ENCODE measurements at regions not wholly inside any gene's neighbourhood (a gene's known extent, or its start where the extent isn't known, plus 50 kb on each side); places are given as distances from the start of the nearest gene placed in this dataset.
"Not testable (repeated sequence)": the region's sequence is repeated elsewhere in the genome, so short reads cannot be mapped to it uniquely, and the experiment has no call there.

GRCh38 chr19:30066781-30067759, 125.0 kb downstream of the URI1 start:
- no peak for DNase-seq (ENCODE audit: low read depth)

GRCh38 chr19:30067956-30068506, 126.0 kb downstream of the URI1 start:
- not testable (repeated sequence) for DNase-seq (ENCODE audit: low read depth)

DNA sequence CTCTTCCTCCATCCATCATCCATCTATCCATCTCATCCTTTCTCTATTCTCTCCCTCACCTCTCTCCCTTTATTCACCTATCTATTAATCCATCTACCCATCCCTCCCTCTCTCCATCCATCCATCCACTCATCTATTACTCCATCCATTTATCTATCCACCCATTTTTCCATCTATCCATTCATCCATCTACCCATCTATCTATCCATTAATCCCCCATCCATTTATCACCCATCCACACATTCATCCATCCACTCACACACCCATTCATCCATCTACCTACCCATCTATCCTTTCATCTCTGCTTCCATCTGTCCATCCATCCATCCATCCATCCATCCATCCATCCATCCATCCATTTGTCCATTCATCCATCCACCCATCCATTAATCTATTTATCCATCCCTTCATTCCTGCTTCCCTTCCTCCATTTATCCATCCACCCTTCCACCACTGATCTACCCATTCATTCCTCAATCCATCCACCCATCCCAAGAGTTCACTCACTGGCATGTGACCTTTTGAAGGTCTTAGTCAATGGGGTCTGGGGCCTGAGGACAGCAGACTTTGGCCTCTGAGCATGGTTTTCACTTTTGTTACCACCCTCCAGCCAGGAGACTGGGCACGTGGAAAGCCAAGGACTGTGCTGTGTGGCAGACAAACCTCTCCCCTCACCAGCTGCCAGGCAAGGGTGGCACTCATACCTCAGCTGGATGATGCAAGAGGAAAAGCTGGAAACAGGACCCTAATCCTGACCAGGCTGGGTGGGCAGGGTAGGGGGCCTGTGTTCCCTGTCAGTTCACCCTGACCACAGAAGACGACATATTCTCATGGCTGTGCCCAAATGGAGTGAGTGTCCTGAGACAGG, 126.7 kb downstream of the URI1 start:
- no peak for DNase-seq (ENCODE audit: low read depth)

GRCh38 chr19:30069535-30070197, 127.6 kb downstream of the URI1 start:
- no peak for DNase-seq (ENCODE audit: low read depth)

DNA sequence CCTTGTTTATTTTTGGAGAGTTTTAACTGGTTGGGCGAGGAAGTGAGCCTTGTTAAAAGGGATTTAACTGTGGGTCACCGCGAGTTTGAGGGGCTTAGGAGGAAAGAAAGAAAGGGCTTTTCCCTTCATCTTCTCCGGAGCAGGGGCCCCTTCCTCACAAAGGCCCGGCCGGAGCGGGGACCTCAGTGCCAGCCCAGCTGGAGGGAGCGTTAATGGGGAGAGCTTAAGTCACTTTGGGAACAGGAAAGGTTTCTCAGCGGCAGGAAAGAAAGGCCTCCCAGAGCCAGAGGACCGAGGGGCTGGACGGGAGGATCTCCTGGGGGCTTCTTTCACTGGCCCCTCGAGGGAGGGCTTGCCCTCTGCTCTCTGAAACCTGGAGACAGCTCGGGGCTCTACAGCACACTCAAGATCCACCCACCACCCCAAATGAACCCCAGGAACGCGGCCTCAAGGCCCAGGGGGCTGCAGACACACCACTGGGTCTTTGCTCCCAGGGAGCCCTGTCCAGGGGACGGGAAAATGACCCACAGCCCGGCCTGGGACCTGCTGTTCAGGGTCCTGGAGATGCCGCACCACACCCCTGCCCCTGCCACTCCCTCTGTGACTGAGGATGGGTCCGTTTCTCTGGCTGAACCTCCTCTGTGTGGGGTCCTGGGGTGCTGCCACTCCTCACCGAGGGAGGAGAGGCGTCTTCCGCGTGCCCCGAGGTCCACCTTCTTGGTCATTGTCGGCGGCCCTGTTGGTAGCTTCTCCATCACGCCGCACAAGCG, 128.3 kb downstream of the URI1 start:
- DNase-seq (ENCODE audit: low read depth): no peak

- DNase-seq (ENCODE audit: low read depth): no peak
These were observed 129.1 kb downstream of the URI1 start for GRCh38 chr19:30070968-30071632.

DNA sequence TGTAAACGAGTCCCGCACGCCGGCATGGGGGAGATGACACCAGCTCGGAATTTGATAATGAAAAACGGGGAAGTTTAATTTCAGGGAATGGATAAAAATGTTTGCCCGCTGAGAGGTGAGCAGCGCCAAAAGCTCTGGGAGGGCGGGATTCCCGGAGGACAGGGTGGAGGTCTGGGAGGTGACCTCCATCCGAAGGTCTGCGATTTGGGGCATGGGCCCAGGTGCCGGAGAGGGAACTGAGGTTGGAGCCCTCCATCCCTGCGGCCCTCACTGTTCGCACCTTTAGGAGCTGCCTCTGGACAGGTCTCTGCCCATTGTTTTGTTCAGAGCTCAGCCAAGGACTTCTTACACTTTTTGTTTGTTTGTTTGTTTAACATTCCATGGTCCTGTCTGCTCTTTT, 129.8 kb downstream of the URI1 start:
- no peak for DNase-seq (ENCODE audit: low read depth)

GRCh38 chr19:30073152-30074000, 131.3 kb downstream of the URI1 start:
- no peak for DNase-seq (ENCODE audit: low read depth)

DNA sequence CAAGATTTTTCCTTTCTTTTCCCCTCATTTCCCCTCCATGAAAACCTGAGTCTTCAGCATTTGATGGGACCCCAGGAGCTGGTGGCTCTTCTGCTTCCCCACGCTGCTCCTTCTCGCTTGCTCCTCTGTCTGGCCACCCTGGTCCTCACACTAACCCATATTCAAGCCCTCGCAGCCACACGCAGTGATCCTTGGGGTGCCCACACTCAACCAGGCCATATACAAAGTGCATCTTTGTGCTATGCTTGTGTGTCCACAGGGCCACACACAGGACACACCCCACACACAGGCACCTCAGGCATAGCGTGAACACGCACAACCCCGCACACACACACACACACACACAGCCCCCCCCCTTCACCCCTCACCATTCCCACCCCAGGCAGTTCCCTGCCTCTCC, 132.1 kb downstream of the URI1 start:
- no peak for DNase-seq (ENCODE audit: low read depth)

GRCh38 chr19:30074741-30075715, 133.0 kb downstream of the URI1 start:
- DNase-seq (ENCODE audit: low read depth): no peak

GRCh38 chr19:30076101-30076551, 134.1 kb downstream of the URI1 start:
- no peak for DNase-seq (ENCODE audit: low read depth)

GRCh38 chr19:30076751-30077670, 135.0 kb downstream of the URI1 start:
- DNase-seq (ENCODE audit: low read depth): no peak

DNA sequence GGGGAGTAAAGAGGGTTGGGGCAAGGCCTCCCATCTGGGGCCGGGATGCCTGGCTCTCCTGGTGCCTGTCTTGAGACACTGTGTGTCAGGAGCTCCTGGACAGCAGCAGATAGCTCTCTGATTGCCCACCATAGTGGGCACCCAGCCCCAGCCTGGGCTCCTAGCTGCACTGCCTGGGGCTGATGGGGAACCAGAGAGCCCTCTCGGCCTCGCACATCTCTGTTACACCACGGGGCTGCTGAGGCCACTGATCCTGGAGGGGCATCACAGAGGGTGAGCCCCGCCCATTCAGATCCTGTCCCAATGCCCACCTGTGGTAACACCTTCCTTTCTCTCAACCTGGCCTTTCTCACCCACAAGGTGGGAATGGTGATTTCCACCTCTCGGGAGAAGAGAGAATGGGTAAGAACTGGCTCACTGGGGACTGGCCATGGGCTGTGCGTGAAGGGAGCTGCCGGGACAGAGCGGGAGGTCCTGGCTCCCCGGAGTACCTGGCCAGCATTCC, 135.9 kb downstream of the URI1 start:
- no peak for DNase-seq (ENCODE audit: low read depth)

DNA sequence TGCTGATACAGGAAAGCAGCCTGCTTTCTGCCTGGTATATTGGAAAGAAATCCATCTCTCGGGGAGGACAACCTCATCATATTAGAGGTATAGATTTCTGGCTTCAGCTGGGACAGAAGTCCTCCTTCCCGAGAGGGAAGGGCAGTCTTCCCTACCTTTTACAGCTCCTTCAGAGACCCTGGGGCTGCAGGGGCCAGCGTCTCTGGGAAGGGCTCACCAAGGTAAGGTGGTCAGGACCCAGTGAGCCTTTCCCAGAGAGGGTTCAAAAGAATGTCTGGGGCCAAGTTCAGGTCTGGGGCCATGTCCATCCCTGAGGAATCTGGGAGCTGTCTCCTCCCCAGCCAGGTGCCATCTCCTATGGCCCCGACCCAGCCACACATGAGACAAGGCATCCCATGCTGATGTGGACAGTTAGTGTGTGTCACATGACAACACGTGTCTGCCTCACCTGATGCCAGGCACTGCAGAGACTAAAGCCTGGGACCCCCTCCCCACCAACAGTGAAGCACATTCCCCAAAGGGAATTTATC, 136.4 kb downstream of the URI1 start:
- no peak for DNase-seq (ENCODE audit: low read depth)

DNA sequence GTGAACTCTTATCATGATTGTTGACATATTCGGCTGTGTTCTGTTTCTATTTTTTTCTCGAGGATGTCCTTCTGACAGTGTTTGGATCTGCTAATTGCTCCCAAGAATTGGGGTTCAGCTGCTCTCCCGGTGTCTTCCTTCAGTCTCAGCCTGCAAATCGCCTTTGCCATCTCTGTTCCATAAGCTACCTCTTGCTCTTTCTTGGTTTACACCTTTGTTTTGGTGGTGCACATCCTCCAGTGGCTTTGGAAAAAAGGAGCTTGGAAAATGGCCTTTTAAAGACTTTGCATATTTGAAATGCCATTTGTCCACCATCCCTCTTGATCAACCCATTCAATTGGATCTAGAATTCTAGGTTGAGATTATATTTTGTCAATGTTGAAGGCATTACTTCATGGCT, 137.2 kb downstream of the URI1 start:
- DNase-seq (ENCODE audit: low read depth): no peak

DNA sequence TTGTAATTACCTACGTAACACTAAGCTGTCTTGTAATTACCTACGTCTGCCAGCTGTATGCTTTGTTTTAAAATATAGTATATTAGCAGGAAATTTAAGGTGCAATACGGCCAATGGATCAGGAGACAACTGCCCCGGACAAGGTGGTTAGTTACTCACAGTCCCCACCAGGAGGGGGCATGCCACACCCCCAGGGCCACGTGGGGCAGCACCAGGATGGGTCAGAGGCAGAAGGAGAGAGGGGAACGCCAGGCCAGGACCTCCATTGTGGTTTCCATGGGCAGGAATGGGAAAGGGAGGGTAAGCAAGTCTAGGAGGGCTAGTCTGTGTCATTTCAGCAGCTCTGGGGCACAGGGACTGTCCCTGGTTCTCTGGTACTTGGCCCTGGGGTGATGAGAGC, 140.1 kb downstream of the URI1 start:
- no peak for DNase-seq (ENCODE audit: low read depth)

Measured in myocyte (in vitro differentiated cells).